ENCODE measurements at regions not wholly inside any gene's neighbourhood (a gene's known extent, or its start where the extent isn't known, plus 50 kb on each side); places are given as distances from the start of the nearest gene placed in this dataset.
"Not testable (repeated sequence)": the region's sequence is repeated elsewhere in the genome, so short reads cannot be mapped to it uniquely, and the experiment has no call there.

- TF ChIP-seq CTCF (conservative IDR thresholded peaks at IDR 0.05): no peak
- no peak for TF ChIP-seq ZFX (IDR thresholded peaks at IDR 0.05)
- no peak overlapping the region for H3K27ac ChIP-seq
These were observed 513.4 kb upstream of the NETO1 start for GRCh38 chr18:73381016-73381698.

GRCh38 chr18:73366713-73367112 lies 498.9 kb upstream of the NETO1 start:
- H3K27ac ChIP-seq: no peak overlapping the region
- TF ChIP-seq ZFX (IDR thresholded peaks at IDR 0.05) (no peak), CTCF (conservative IDR thresholded peaks at IDR 0.05) (no peak)

- no peak overlapping the region for H3K27ac ChIP-seq
- TF ChIP-seq CTCF (conservative IDR thresholded peaks at IDR 0.05): no peak
- TF ChIP-seq ZFX (IDR thresholded peaks at IDR 0.05): no peak
These were observed 497.2 kb upstream of the NETO1 start for GRCh38 chr18:73365018-73365417.

GRCh38 chr18:73355121-73355520 lies 487.3 kb upstream of the NETO1 start:
- TF ChIP-seq CTCF (conservative IDR thresholded peaks at IDR 0.05): no peak
- TF ChIP-seq ZFX (IDR thresholded peaks at IDR 0.05): no peak
- no peak overlapping the region for H3K27ac ChIP-seq

- no peak for TF ChIP-seq CTCF (conservative IDR thresholded peaks at IDR 0.05)
- no peak overlapping the region for H3K27ac ChIP-seq
These were observed 484.8 kb upstream of the NETO1 start for GRCh38 chr18:73352546-73352945.

GRCh38 chr18:73340135-73340977 lies 472.6 kb upstream of the NETO1 start:
- no peak for TF ChIP-seq CTCF (conservative IDR thresholded peaks at IDR 0.05)
- TF ChIP-seq ZFX (IDR thresholded peaks at IDR 0.05): no peak
- no peak overlapping the region for H3K27ac ChIP-seq

GRCh38 chr18:73331212-73331772 lies 463.5 kb upstream of the NETO1 start:
- no peak overlapping the region for H3K27ac ChIP-seq
- TF ChIP-seq ZFX (IDR thresholded peaks at IDR 0.05): no peak
- no peak for TF ChIP-seq CTCF (conservative IDR thresholded peaks at IDR 0.05)

- H3K27ac ChIP-seq: not testable (repeated sequence)
These were observed 462.3 kb upstream of the NETO1 start for GRCh38 chr18:73330106-73330505.

GRCh38 chr18:73324187-73324831 lies 456.5 kb upstream of the NETO1 start:
- H3K27ac ChIP-seq: not testable (repeated sequence)

Measured in C4-2B (cell line).